Activated CD8-positive, alpha-beta T cell treated with anti-CD3 and anti-CD28 coated beads, Interleukin-2, amount 10 ng/mL, durations not matched to agents 7 days and 5 days (primary cell): ENCODE measurements at regions not wholly inside any gene's neighbourhood (a gene's known extent, or its start where the extent isn't known, plus 50 kb on each side); places are given as distances from the start of the nearest gene placed in this dataset.

ENCODE experiments used
- ATAC-seq: fragments of 150-1000 bp; cut with Tn5 transposase; one replicate; pipeline ENCODE4 v1.10.0; 2021; ENCODE audit warnings: moderate library complexity
- CTCF ChIA-PET: fragments of 350-600 bp; sonication (Branson Sonifier 250); formaldehyde crosslinking; loops from one replicate; lab custom pipeline; 2021; ENCODE audit warnings: antibody characterized with exemption; lab: Charles Lee
- POLR2A ChIA-PET: fragments of 350-600 bp; sonication (Branson Sonifier 250); formaldehyde crosslinking; loops from one replicate; lab custom pipeline; 2021; ENCODE audit warnings: antibody characterized with exemption; lab: Charles Lee
- DNase-seq: peaks from one replicate; pipeline ENCODE4 v3.0.0-alpha.2; 2020
- H3K27ac Mint-ChIP-seq: one replicate; pipeline ENCODE4 v1.8.0; 2021; ENCODE audit warnings: mild to moderate bottlenecking, mixed read lengths
- H3K27me3 Mint-ChIP-seq: one replicate; pipeline ENCODE4 v1.8.0; 2021; ENCODE audit warnings: low read depth, mixed read lengths
- H3K36me3 Mint-ChIP-seq: one replicate; pipeline ENCODE4 v1.8.0; 2021; ENCODE audit warnings: low read depth, mixed read lengths
- H3K4me1 Mint-ChIP-seq: one replicate; pipeline ENCODE4 v1.8.0; 2021; ENCODE audit warnings: low read depth, mixed read lengths
- H3K4me3 Mint-ChIP-seq: one replicate; pipeline ENCODE4 v1.8.0; 2021; ENCODE audit warnings: mild to moderate bottlenecking, mixed read lengths
- H3K9me3 Mint-ChIP-seq: one replicate; pipeline ENCODE4 v1.8.0; 2022; ENCODE audit warnings: mixed read lengths; ENCODE audit not compliant: insufficient read depth

- Mint-ChIP-seq H3K9me3 (peaks cover 3% of the 10 kb centered on the region), H3K36me3 (no peaks in the 10 kb centered on the region), H3K27me3 (no peaks in the 10 kb centered on the region), H3K4me1 (no peaks in the 10 kb centered on the region), H3K27ac (no peak overlapping the region), H3K4me3 (no peak overlapping the region)
- ChIA-PET POLR2A (no interaction called here), CTCF (no interaction called here)
- ATAC-seq (no peak), DNase-seq (no peak)
Measured at GRCh38 chr5:20575571-20575970, 587.6 kb upstream of the CDH18 start.

GRCh38 chr5:20574576-20574975 lies 586.6 kb upstream of the CDH18 start:
- Mint-ChIP-seq H3K27ac (no peak overlapping the region), H3K27me3 (no peaks in the 10 kb centered on the region), H3K36me3 (no peaks in the 10 kb centered on the region), H3K4me3 (no peak overlapping the region), H3K9me3 (peaks cover 3% of the 10 kb centered on the region), H3K4me1 (no peaks in the 10 kb centered on the region)
- no peak for DNase-seq
- CTCF ChIA-PET, result no interaction called here
- POLR2A ChIA-PET, result no interaction called here
- ATAC-seq, result no peak

- no peak for ATAC-seq
- ChIA-PET CTCF (no interaction called here), POLR2A (no interaction called here)
- Mint-ChIP-seq H3K36me3 (no peaks in the 10 kb centered on the region), H3K27ac (no peak overlapping the region), H3K4me1 (no peaks in the 10 kb centered on the region), H3K27me3 (no peaks in the 10 kb centered on the region), H3K4me3 (no peak overlapping the region), H3K9me3 (peaks cover 3% of the 10 kb centered on the region)
- DNase-seq, result no peak
Measured at GRCh38 chr5:20572614-20573013, 584.6 kb upstream of the CDH18 start.

GRCh38 chr5:20570486-20570885 lies 582.5 kb upstream of the CDH18 start:
- no peak overlapping the region for H3K27ac Mint-ChIP-seq
- no peak overlapping the region for H3K4me3 Mint-ChIP-seq
- CTCF ChIA-PET, result no interaction called here
- no peak for ATAC-seq
- POLR2A ChIA-PET, result no interaction called here
- no peaks in the 10 kb centered on the region for H3K4me1 Mint-ChIP-seq
- H3K36me3 Mint-ChIP-seq, result no peaks in the 10 kb centered on the region
- H3K9me3 Mint-ChIP-seq, result peaks cover 5% of the 10 kb centered on the region
- no peaks in the 10 kb centered on the region for H3K27me3 Mint-ChIP-seq
- DNase-seq, result no peak

- ATAC-seq (no peak), DNase-seq (no peak)
- H3K27me3 Mint-ChIP-seq, result no peaks in the 10 kb centered on the region
- POLR2A ChIA-PET, result no interaction called here
- CTCF ChIA-PET, result no interaction called here
- H3K4me1 Mint-ChIP-seq, result no peaks in the 10 kb centered on the region
- H3K9me3 Mint-ChIP-seq, result peaks cover 4% of the 10 kb centered on the region
- no peak overlapping the region for H3K27ac Mint-ChIP-seq
- no peaks in the 10 kb centered on the region for H3K36me3 Mint-ChIP-seq
- no peak overlapping the region for H3K4me3 Mint-ChIP-seq
Measured at GRCh38 chr5:20562544-20562943, 574.5 kb upstream of the CDH18 start.

- no peak for DNase-seq
- POLR2A ChIA-PET, result no interaction called here
- H3K9me3 Mint-ChIP-seq, result peaks cover 7% of the 10 kb centered on the region
- CTCF ChIA-PET, result no interaction called here
- H3K27ac Mint-ChIP-seq, result no peak overlapping the region
- no peak overlapping the region for H3K4me3 Mint-ChIP-seq
- H3K4me1 Mint-ChIP-seq, result no peaks in the 10 kb centered on the region
- H3K27me3 Mint-ChIP-seq, result no peaks in the 10 kb centered on the region
- H3K36me3 Mint-ChIP-seq, result no peaks in the 10 kb centered on the region
- ATAC-seq, result no peak
Measured at GRCh38 chr5:20559845-20560244, 571.8 kb upstream of the CDH18 start.

GRCh38 chr5:20556115-20556763 lies 568.2 kb upstream of the CDH18 start:
- ChIA-PET POLR2A (no interaction called here), CTCF (interaction anchor here (0.6 kb wide), 1 partner anchor 97 kb away, joined by 4 read pairs; no protein-coding TSS in a partner anchor)
- Mint-ChIP-seq H3K36me3 (no peaks in the 10 kb centered on the region), H3K27me3 (no peaks in the 10 kb centered on the region), H3K4me3 (no peak overlapping the region), H3K27ac (no peak overlapping the region), H3K9me3 (peaks cover 27% of the 10 kb centered on the region), H3K4me1 (no peaks in the 10 kb centered on the region)
- DNase-seq, result no peak
- ATAC-seq, result no peak

GRCh38 chr5:20555034-20555433 lies 567.0 kb upstream of the CDH18 start:
- Mint-ChIP-seq H3K4me3 (no peak overlapping the region), H3K4me1 (no peaks in the 10 kb centered on the region), H3K27ac (no peak overlapping the region), H3K9me3 (peaks cover 27% of the 10 kb centered on the region), H3K27me3 (no peaks in the 10 kb centered on the region), H3K36me3 (no peaks in the 10 kb centered on the region)
- POLR2A ChIA-PET, result no interaction called here
- ATAC-seq (no peak), DNase-seq (no peak)
- CTCF ChIA-PET, result no interaction called here

GRCh38 chr5:20554001-20554400 lies 566.0 kb upstream of the CDH18 start:
- ATAC-seq (no peak), DNase-seq (no peak)
- Mint-ChIP-seq H3K4me1 (no peaks in the 10 kb centered on the region), H3K27me3 (no peaks in the 10 kb centered on the region), H3K36me3 (no peaks in the 10 kb centered on the region), H3K9me3 (peaks cover 27% of the 10 kb centered on the region), H3K4me3 (no peak overlapping the region), H3K27ac (no peak overlapping the region)
- ChIA-PET CTCF (no interaction called here), POLR2A (no interaction called here)

- H3K27ac Mint-ChIP-seq, result no peak overlapping the region
- no peak for ATAC-seq
- CTCF ChIA-PET, result no interaction called here
- H3K4me1 Mint-ChIP-seq, result no peaks in the 10 kb centered on the region
- no peak for DNase-seq
- H3K4me3 Mint-ChIP-seq, result no peak overlapping the region
- H3K9me3 Mint-ChIP-seq, result no peaks in the 10 kb centered on the region
- no peaks in the 10 kb centered on the region for H3K36me3 Mint-ChIP-seq
- no peaks in the 10 kb centered on the region for H3K27me3 Mint-ChIP-seq
- POLR2A ChIA-PET, result no interaction called here
Measured at GRCh38 chr5:20537911-20538703, 550.1 kb upstream of the CDH18 start.

GRCh38 chr5:20536813-20537212 lies 548.8 kb upstream of the CDH18 start:
- ATAC-seq (no peak), DNase-seq (no peak)
- Mint-ChIP-seq H3K4me3 (no peak overlapping the region), H3K9me3 (no peaks in the 10 kb centered on the region), H3K36me3 (no peaks in the 10 kb centered on the region), H3K27me3 (no peaks in the 10 kb centered on the region), H3K4me1 (no peaks in the 10 kb centered on the region), H3K27ac (no peak overlapping the region)
- ChIA-PET POLR2A (no interaction called here), CTCF (no interaction called here)

GRCh38 chr5:20536341-20536740 lies 548.3 kb upstream of the CDH18 start:
- no peaks in the 10 kb centered on the region for H3K9me3 Mint-ChIP-seq

More at GRCh38 chr5:20536341-20536740, 548.3 kb upstream of the CDH18 start:
- Mint-ChIP-seq H3K27me3 (no peaks in the 10 kb centered on the region), H3K36me3 (no peaks in the 10 kb centered on the region), H3K4me1 (no peaks in the 10 kb centered on the region), H3K4me3 (no peak overlapping the region), H3K27ac (no peak overlapping the region)
- ATAC-seq (no peak), DNase-seq (no peak)
- ChIA-PET CTCF (no interaction called here), POLR2A (no interaction called here)
